ENCODE measurements at regions not wholly inside any gene's neighbourhood (a gene's known extent, or its start where the extent isn't known, plus 50 kb on each side); places are given as distances from the start of the nearest gene placed in this dataset.

GRCh38 chr19:13576726-13577125 lies 70.4 kb upstream of the CACNA1A start:
- TF ChIP-seq, protein P1, sequence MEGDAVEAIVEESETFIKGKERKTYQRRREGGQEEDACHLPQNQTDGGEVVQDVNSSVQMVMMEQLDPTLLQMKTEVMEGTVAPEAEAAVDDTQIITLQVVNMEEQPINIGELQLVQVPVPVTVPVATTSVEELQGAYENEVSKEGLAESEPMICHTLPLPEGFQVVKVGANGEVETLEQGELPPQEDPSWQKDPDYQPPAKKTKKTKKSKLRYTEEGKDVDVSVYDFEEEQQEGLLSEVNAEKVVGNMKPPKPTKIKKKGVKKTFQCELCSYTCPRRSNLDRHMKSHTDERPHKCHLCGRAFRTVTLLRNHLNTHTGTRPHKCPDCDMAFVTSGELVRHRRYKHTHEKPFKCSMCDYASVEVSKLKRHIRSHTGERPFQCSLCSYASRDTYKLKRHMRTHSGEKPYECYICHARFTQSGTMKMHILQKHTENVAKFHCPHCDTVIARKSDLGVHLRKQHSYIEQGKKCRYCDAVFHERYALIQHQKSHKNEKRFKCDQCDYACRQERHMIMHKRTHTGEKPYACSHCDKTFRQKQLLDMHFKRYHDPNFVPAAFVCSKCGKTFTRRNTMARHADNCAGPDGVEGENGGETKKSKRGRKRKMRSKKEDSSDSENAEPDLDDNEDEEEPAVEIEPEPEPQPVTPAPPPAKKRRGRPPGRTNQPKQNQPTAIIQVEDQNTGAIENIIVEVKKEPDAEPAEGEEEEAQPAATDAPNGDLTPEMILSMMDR (IDR thresholded peaks at IDR 0.05; ENCODE audit: control insufficient read depth, extremely low read depth, insufficient read depth), result no peak
- H3K4me3 ChIP-seq (ENCODE audit: low read depth, low read length), result no peak overlapping the region
- no peak for DNase-seq (ENCODE audit: low read depth)

DNA sequence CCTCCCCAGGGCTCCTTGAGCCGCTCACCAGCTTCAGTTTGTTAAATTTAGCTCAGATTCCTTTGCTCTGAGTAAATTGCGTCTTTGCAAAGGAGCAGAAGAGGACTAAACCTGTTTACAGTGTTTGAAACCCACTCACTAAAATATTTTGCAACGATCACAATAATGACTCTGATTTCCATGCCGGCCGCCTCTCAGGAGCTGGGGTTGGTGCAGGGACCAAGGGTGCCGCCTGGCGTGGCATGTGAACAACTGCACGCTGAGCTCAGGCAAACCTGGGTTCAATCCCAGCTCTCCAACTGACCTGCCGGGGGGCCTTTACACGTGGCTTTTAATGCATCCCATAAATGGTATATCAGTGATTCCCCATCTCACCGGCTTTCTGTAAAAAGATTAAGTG lies 68.7 kb upstream of the CACNA1A start:
- H3K4me3 ChIP-seq (ENCODE audit: low read depth, low read length), result no peak overlapping the region
- no peak for DNase-seq (ENCODE audit: low read depth)
- TF ChIP-seq, protein P1 (IDR thresholded peaks at IDR 0.05; ENCODE audit: control insufficient read depth, extremely low read depth, insufficient read depth), result peak; percentile 46

DNA sequence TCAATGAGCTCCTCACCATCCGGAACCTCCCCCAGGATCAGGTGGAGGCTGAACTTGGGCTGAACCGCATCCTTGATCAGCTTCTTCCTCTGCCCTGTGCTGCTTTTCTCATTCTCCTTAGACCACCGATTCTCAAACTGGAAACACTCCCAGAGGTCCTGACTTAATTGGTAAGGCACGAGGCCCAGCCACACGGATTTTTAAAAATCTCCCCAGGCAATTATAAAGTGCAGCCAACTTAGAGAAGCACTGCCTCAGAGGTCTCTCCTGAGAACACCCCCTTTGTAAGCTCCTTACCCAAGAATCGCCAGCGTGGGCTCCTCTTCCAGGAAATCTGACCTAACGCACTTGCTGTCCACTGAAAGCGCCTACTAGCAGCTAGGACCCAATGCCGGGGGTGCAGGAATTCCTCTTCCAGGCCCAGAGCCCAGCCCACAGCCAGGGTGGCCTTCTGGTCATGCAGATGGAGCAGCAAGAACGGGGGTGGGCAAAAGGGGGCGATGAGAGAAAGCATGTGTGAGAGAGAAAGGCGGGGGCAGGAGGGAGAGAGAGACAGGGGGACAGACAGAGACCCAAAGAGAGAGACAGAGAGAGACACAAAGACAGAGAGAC lies 66.9 kb upstream of the CACNA1A start:
- DNase-seq (ENCODE audit: low read depth), result no peak
- H3K4me3 ChIP-seq (ENCODE audit: low read depth, low read length), result no peak overlapping the region

GRCh38 chr19:13561461-13561860 lies 55.2 kb upstream of the CACNA1A start:
- no peak for DNase-seq (ENCODE audit: low read depth)
- H3K4me3 ChIP-seq (ENCODE audit: low read depth, low read length), result no peak overlapping the region
- TF ChIP-seq, protein P1 (IDR thresholded peaks at IDR 0.05; ENCODE audit: control insufficient read depth, extremely low read depth, insufficient read depth), result no peak

More for the DNA sequence above, 66.9 kb upstream of the CACNA1A start:
- TF ChIP-seq, protein P1 (IDR thresholded peaks at IDR 0.05; ENCODE audit: control insufficient read depth, extremely low read depth, insufficient read depth), result no peak

DNA sequence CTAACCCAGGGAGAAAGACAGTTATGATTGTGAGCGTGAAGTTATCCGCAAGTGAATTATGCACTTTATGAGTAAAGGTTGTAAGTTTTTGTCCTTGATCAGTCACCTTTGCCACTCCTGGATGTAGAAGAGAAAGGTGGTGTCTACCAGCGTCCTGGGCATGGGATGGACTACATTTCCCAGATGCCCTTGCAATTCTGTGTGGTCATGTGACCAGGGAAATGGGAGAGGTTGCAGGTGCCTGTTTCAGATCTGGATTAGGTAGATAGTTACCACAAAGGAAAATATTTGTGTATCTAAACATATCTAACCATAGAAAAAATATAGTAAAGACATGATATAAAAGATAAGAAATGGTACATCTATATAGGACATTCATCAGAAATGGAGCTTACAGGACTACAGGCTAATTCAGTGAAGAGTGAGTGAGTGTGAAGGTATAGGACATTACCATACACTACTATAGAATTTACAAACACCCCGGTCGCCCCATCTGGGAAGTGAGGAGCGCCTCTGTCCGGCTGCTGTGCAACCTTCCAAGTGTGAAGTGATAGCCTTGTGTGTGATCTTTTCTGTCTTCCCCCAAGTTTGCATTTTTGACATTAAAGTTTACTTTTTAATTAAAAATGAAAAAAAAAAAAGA lies 51.6 kb upstream of the CACNA1A start:
- no peak overlapping the region for H3K4me3 ChIP-seq (ENCODE audit: low read depth, low read length)
- no peak for DNase-seq (ENCODE audit: low read depth)
- TF ChIP-seq, protein P1 (IDR thresholded peaks at IDR 0.05; ENCODE audit: control insufficient read depth, extremely low read depth, insufficient read depth), result no peak

GRCh38 chr19:13556552-13556951 lies 50.3 kb upstream of the CACNA1A start:
- no peak for DNase-seq (ENCODE audit: low read depth)
- no peak overlapping the region for H3K4me3 ChIP-seq (ENCODE audit: low read depth, low read length)
- TF ChIP-seq, protein P1 (IDR thresholded peaks at IDR 0.05; ENCODE audit: control insufficient read depth, extremely low read depth, insufficient read depth), result no peak

Measured in LNCaP clone FGC (cell line).